Thoracic aorta (tissue), 2 donors: ENCODE measurements at regions not wholly inside any gene's neighbourhood (a gene's known extent, or its start where the extent isn't known, plus 50 kb on each side); places are given as distances from the start of the nearest gene placed in this dataset.
"Not testable (repeated sequence)": the region's sequence is repeated elsewhere in the genome, so short reads cannot be mapped to it uniquely, and the experiment has no call there.

Source experiments
- ATAC-seq: fragments of 150-250 bp; one replicate; pipeline ENCODE4 v1.8.0; 2017; ENCODE audit warnings: low read depth; ENCODE audit not compliant: insufficient number of reproducible peaks, low FRiP score
- DNase-seq: peaks from one replicate; pipeline ENCODE4 v3.0.0-alpha.2; 2020; ENCODE audit warnings: low spot score
- H3K27ac ChIP-seq, 2 donors: fragments of 200-600 bp; sonication (generic); 1 replicate in 1 of 2; 2 replicates in 1 of 2; pipeline ENCODE4 v1.5.1; 2016; ENCODE audit warnings: mild to moderate bottlenecking in 2 of 2, moderate library complexity in 2 of 2
- H3K27me3 ChIP-seq: fragments of 200-600 bp; sonication (generic); replicated peaks from 2 replicates; pipeline ENCODE4 v1.6.0; 2016; ENCODE audit warnings: mild to moderate bottlenecking; ENCODE audit not compliant: insufficient read depth
- H3K36me3 ChIP-seq: fragments of 200-600 bp; sonication (generic); one replicate; pipeline ENCODE4 v1.5.1; 2016
- H3K4me1 ChIP-seq, 2 donors: fragments of 200-600 bp; sonication (generic); 1 replicate in 1 of 2; 2 replicates in 1 of 2; pipeline versions ENCODE4 v1.5.1 to v1.6.0; 2016; ENCODE audit warnings: low read depth in 2 of 2, mild to moderate bottlenecking in 1 of 2; ENCODE audit not compliant: control insufficient read depth in 1 of 2
- H3K4me3 ChIP-seq: fragments of 200-600 bp; sonication (generic); 2 replicates; pipeline ENCODE4 v1.5.1; 2016; ENCODE audit warnings: mild to moderate bottlenecking
- H3K9me3 ChIP-seq: fragments of 200-600 bp; sonication (generic); 2 replicates; pipeline ENCODE4 v1.5.1; 2016
- CTCF ChIP-seq: fragments of 200-600 bp; sonication (generic); IDR thresholded peaks from one replicate; pipeline ENCODE4 v1.5.1; 2019; ENCODE audit warnings: antibody characterized with exemption

- Histone ChIP-seq H3K9me3 (no peaks in the 10 kb centered on the region), H3K36me3 (no peaks in the 10 kb centered on the region), H3K4me1 (no peaks in the 10 kb centered on the region), H3K27ac (no peak overlapping the region), H3K4me3 (no peak overlapping the region), H3K27me3 (no peaks in the 10 kb centered on the region)
- TF ChIP-seq CTCF = no peak
- ATAC-seq = no peak
- DNase-seq = no peak
These were observed 480.2 kb downstream of the FAT4 start for GRCh38 chr4:125794989-125795388.

- no peak for TF ChIP-seq CTCF
- H3K4me1 ChIP-seq = no peaks in the 10 kb centered on the region
- H3K27me3 ChIP-seq = no peaks in the 10 kb centered on the region
- H3K9me3 ChIP-seq = no peaks in the 10 kb centered on the region
- no peak overlapping the region for H3K4me3 ChIP-seq
- DNase-seq = no peak
- H3K36me3 ChIP-seq = no peaks in the 10 kb centered on the region
- ATAC-seq = no peak
- H3K27ac ChIP-seq = no peak overlapping the region
These were observed 481.4 kb downstream of the FAT4 start for GRCh38 chr4:125796138-125796537.

- H3K9me3 ChIP-seq, ATAC-seq, H3K4me1 ChIP-seq, H3K27me3 ChIP-seq, H3K27ac ChIP-seq, H3K36me3 ChIP-seq, H3K4me3 ChIP-seq, DNase-seq: not testable (repeated sequence)
These were observed 482.9 kb downstream of the FAT4 start for GRCh38 chr4:125797621-125798020.

GRCh38 chr4:125801373-125801772 lies 486.6 kb downstream of the FAT4 start:
- no peaks in the 10 kb centered on the region for H3K9me3 ChIP-seq
- H3K36me3 ChIP-seq = no peaks in the 10 kb centered on the region
- TF ChIP-seq CTCF = no peak
- H3K4me1 ChIP-seq = no peaks in the 10 kb centered on the region
- H3K27me3 ChIP-seq = no peaks in the 10 kb centered on the region
- ATAC-seq (no peak), DNase-seq (no peak)
- no peak overlapping the region for H3K27ac ChIP-seq
- H3K4me3 ChIP-seq = no peak overlapping the region

GRCh38 chr4:125801924-125802323 lies 487.2 kb downstream of the FAT4 start:
- no peak for TF ChIP-seq CTCF
- ATAC-seq = no peak

GRCh38 chr4:125808022-125808421 lies 493.3 kb downstream of the FAT4 start:
- H3K36me3 ChIP-seq = no peaks in the 10 kb centered on the region
- no peak for TF ChIP-seq CTCF
- H3K27me3 ChIP-seq = no peaks in the 10 kb centered on the region
- H3K4me3 ChIP-seq = no peak overlapping the region
- no peaks in the 10 kb centered on the region for H3K9me3 ChIP-seq
- H3K4me1 ChIP-seq = no peaks in the 10 kb centered on the region
- H3K27ac ChIP-seq = no peak overlapping the region
- ATAC-seq (no peak), DNase-seq (no peak)

More at GRCh38 chr4:125801924-125802323, 487.2 kb downstream of the FAT4 start:
- Histone ChIP-seq H3K9me3 (no peaks in the 10 kb centered on the region), H3K27ac (no peak overlapping the region), H3K27me3 (no peaks in the 10 kb centered on the region), H3K4me1 (no peaks in the 10 kb centered on the region), H3K36me3 (no peaks in the 10 kb centered on the region), H3K4me3 (no peak overlapping the region)
- no peak for DNase-seq
